Dermis blood vessel endothelial cell (primary cell): ENCODE measurements at regions not wholly inside any gene's neighbourhood (a gene's known extent, or its start where the extent isn't known, plus 50 kb on each side); places are given as distances from the start of the nearest gene placed in this dataset.
A peak's percentile ranks its signal among the peaks of the same experiment; 100 is the strongest.

Source experiments
- DNase-seq: peaks from one replicate; pipeline ENCODE4 v3.0.0; 2010

DNA sequence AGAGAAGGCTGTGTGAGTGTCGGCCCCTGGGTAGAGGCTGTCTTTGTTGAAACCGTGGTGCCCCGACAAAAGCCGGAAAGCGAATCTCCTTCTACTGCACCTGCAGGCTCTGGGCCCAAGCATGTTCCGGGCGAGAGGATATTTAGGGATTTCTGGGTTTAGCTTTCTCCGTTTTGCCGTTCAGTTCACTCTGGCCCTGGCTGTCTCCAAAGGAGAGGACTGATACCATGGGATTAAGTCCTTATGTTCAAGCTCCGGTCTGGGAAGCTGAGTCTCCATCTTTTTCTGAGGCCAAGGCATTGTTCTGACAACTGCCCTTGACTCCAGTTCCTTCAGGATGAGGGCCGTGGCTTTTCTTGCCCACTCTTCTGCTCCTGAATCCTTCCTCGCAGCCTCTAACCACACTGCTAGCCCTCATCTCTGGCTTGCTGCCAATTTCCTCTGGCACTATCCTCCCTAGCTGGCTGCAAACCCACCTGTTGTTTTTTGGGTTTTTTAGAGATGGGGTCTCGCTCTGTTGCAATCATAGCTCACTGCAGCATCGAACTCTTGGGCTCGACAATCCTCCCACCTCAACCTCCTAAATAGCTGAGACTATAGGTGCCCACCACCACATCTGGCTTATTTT, 206.8 kb downstream of the SKIDA1 start:
- peak; percentile 57 for DNase-seq

DNA sequence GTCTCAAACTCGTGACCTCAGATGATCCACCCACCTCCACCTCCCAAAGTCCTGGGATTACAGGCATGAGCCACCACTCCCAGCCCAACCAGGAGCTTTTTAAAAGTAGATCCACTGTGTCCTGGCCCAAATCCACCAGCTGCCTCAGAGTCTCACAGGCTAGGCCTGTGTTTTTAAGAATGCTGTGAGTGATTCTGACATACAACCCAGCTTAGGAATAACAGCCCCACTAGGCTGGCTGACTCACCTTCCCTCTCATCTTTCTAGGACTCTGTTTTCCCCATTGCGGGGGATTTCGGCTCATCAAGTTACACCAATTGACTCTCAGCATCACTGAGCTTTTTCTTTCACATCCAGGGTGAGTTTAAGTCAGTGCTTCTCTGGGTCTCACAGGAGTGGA, 207.6 kb downstream of the SKIDA1 start:
- peak; percentile 27 for DNase-seq

DNA sequence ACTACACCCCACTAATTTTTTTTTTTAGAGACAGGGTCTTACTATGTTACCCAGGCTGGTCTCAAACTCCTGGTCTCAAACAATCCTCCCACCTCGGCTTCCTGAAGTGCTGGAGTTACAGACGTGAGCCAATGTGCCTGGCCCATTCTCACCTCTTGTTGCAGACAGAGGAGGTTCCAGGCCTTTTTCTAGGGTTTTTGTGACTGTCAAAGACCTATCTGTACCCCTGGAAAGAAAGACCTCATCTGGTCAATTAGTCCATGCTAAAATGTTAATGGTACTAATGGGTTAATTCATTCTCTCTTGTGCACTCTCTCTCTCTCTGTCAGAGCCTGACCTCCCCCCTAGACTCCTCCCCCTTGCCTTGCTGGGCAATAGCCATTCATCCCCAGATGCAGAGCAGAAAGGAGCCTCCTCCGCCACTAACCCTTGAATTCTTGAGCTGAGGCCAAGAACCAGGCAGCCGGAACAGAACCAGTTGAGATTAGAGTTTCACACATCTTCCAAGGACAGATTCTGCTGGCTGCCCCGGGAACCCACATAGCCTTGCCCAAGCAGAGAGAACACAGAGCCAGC, 209.7 kb downstream of the SKIDA1 start:
- peak; percentile 90 for DNase-seq

DNA sequence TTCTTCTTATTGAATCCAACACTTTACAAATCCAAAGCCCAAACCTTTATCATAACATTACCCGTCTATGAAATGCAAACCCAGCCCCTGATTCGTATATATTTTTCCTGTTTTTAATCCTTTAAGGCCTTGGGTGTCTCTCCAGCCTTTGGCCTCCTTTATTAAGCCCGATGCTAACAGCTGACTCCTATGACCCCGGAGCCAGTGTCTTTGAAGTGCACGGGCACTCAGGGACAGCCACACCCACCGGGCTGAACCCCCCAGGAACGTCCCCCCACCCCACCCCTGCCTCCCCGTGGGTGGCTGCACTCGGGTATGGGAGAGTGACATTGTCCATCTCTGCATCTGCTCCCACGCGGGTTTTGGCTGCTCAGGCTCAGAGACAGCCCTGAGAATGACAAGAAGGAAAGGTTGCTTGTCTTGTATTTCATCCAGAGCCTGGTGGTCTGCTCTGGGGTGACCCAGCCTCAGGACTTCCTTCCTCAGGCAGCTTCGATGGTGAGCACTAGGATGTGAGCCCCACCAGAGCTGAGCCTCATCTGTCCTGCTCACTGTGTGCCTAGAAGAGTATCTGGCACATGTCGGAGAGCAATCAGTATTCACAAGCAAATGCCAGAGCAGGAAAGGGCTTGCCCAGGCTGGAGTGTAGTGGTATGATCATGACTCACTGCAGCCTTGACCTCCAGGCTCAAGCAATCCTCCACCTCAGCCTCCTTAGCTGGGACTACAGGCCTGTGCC, 210.4 kb downstream of the SKIDA1 start:
- peak; percentile 75 for DNase-seq

DNA sequence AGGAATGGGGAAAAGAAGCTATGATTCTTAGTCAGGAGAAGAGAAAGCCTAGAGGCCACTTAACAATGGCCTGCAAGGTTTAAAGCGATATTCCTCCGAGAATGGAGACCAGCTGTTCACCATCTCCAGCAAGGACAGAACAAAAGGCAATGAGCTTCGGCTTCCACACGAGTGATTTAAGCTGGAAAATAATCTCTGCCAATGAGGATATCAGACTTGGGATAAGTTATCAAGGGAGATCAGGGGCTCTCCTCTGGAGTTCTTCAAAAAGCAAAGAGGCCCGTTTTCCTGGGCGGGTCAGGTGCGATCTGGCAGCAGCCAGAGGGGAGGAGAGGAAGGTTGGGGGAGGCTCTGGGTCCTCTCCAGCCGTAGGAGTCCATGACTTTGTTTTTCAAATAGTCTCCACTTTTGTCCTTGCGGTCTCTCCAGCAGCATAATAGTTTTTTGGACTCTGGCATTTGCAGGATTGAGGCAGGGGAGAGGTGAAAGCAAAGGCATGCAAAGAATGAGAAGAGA, 211.3 kb downstream of the SKIDA1 start:
- peak; percentile 42 for DNase-seq

DNA sequence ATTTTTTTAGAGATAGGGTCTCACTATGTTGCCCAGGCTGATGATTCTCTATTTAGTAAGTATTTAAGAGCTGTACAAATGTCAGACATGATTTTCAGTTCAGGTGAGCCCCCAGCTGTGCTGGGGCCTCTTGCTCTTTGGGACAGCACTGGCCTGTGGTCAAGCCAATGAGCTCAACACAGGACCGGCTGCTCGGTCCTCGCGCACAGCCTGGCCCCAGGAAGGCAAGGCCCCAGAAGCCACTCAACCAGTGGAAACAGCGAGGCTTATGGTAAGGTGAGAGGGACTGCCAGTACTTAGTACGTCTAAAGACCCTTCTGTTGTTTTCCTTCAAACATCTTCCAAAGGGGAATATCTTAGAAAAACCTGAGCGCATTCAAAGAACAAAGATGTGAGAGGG, 211.8 kb downstream of the SKIDA1 start:
- no peak for DNase-seq

DNA sequence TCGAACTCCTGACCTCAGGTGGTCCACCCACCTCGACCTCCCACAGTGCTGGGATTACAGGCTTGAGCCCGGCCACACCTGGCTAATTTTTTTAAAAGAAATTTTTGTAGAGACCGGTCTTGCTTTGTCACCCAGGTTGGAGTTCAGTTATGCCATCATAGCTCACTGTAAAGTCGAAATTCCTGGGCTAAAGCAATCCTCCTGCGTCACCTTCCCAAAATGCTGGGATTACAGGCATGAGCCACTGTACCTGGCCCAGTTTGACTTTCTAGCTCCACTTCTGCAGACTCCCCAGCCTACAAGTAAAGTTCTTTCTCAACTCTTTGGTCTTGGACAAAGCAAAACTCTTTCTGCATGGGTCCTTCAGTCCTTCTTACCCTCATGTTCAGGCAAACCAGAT, 214.1 kb downstream of the SKIDA1 start:
- no peak for DNase-seq

DNA sequence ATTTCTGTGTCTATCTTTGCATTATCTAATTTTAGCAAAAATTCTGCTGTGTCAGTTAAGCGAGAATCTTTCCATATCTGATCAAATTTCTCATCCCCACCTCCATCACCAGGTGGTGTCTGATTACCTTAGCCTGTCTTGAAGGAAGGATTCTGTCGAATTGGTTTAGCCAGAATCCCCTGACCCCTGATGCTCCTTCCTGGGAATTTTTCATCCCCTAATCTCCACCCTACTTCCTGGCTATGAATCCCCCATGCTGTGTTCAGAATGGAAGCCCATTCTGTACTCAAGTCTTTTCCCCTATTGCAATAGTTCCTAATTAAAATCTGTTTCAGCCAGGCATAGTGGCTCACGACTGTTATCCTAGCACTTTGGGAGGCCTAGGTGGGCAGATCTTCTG, 216.1 kb downstream of the SKIDA1 start:
- DNase-seq, result no peak

DNA sequence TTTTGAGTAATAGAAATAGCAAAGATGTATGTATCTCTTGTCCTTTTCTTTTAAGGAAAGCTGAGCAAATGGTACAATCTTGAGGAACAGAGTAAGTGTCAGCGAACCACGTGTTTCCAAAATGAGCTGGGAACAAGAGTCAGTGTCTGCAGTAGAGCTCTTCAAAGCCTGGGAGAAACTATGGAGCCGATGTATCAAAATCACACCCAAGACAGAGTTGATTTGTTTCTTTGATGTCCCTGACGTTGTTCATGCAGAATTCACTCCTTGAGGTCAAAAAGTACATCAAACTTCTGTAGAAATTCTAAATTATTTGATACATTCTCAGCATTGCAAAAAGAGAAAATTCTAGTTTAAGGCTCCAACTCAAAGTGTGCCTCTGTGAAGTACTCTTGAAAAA, 216.5 kb downstream of the SKIDA1 start:
- no peak for DNase-seq

DNA sequence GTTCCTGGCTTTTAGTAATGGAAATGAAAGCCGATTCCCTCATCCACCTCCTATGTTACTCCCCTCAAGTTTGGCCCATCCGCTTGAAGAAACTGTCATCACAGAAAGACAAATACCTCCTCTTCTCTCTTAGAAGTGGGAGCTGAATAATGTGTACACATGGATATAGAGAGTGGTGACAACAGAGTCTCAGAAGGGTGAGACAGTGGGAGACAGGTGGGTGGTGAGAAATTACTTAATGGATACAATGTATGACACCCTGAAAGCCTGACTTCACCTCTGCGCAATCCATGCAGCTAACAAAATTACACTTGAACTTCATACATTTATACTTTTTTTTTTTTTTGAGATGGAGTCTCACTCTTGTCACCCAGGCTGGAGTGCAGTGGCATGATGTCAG, 217.5 kb downstream of the SKIDA1 start:
- no peak for DNase-seq

DNA sequence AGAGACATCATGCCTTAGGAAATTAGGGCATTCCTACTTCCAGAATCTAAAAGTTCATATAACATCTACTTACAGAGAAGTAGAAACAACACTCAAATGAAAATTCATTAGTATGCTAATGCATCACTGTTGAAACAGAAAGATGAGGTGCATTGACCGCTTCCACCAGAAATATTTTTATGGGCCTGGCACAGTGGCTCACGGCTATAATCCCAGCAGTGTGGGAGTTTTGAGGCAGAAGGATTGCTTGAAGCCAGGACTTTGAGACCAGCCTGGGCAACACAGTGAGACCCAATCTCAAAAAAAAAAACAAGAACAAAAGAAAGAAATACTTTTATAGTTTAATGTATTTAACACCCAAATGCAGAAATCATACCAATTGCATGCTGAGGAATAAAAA, 220.9 kb downstream of the SKIDA1 start:
- no peak for DNase-seq

DNA sequence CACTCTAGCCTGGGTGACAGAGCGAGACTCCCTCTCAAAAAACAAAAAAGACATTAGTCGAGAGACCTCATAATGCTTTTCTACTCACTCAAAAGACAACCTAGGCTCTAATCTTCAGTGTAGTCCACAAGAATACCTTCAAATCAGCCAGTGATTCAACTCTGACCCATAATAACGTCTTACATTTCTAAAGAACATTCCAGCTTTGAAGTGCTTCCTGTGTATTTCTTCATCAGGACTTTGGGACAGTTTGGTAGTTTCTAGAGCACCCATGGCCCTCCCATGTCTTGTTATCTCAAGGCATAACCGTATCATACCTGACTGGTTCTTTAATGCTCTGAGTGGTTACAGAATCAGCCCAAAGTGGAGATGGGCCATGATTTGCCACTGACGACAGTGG, 221.3 kb downstream of the SKIDA1 start:
- peak; percentile 33 for DNase-seq

DNA sequence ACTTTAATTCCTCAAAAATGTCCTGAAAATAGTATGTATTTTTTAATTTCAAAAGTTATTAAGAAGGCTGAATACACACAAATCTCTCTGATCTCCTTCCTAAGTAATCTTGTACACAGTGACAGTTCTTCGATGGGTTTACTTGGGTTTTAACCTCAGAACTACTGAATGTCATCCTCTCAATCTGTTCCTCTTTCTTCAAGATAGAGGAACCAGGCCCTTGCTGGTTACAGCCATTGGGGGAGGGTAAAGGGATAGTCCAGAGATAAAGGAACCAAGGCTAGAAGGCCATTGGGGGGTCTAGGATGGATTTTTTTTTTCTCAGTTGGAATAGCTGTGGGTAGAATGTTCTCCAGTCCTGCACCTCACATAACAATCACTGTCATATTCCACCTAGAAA, 224.9 kb downstream of the SKIDA1 start:
- DNase-seq, result no peak

DNA sequence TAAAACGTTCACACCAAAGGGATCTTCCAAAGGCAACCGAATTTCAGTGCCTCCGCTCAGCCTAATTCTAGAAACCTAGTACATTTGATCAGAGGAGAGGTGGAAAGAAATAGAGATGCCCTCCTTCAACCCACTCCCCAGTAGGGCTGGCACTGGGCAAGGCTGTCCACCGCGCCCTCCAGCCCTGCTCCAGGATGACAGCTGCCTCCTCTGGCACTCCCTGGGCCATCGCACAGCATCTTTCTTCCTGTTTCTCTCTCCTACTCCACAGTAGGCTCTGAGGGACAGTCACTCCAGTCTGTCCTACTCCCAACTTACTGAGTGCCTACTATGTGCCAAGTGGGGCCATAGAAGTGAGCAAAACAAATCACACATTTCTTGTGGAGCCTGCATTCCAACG, 226.2 kb downstream of the SKIDA1 start:
- no peak for DNase-seq

DNA sequence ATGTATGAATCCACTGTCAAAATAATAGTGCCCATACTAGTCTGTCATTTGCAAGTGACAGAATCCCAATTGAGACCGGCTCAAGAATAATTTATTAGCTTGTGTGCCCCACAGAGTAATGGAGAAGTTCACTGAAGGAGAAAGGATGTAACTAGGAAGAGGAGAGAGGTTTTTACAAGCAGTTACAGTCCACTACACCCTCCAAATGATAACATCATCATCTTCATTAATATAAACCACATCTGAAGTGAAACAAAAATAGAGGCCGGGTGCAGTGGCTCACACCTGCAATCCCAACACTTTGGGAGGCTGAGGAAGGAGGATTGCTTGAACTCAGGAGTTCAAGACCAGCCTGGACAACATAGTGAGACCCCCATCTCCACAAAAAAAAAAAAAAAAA, 226.8 kb downstream of the SKIDA1 start:
- no peak for DNase-seq

DNA sequence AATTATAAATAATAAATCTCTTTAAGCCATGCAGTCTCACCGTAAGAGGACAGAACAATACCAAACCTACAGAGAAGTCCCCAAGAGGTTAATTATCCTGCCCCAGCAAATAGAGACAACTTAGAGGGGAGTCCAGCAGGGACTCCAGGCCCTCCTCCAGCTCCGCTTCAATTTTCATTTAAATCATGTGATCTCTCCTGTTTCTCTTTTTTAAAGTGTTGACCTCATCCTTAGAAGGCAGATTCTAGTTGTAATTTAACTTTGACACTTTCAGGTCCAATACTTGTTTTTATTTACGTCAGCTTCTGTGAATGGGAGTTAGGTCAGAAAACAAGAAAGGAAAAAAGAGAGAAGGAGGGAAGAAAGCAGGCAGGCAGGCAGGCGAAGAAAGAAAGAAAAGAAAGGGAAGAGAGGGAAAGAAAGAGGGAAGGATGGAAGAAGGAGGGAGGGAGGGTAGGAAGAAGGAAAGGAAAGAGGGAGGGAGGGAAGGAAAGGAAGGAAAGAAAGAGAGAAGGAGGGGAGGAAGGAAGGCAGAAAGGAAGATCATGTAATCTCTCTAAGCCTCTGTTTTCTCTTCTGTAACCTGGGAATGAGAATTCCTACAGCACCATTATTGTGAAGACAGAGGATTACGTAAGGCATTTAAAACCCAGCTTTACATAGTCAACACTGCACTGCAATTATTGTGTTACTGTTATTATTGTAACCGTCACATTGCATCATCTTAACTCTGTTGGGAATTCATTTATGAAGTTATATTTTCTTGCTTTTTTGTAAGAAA, 227.7 kb downstream of the SKIDA1 start:
- DNase-seq, result no peak

DNA sequence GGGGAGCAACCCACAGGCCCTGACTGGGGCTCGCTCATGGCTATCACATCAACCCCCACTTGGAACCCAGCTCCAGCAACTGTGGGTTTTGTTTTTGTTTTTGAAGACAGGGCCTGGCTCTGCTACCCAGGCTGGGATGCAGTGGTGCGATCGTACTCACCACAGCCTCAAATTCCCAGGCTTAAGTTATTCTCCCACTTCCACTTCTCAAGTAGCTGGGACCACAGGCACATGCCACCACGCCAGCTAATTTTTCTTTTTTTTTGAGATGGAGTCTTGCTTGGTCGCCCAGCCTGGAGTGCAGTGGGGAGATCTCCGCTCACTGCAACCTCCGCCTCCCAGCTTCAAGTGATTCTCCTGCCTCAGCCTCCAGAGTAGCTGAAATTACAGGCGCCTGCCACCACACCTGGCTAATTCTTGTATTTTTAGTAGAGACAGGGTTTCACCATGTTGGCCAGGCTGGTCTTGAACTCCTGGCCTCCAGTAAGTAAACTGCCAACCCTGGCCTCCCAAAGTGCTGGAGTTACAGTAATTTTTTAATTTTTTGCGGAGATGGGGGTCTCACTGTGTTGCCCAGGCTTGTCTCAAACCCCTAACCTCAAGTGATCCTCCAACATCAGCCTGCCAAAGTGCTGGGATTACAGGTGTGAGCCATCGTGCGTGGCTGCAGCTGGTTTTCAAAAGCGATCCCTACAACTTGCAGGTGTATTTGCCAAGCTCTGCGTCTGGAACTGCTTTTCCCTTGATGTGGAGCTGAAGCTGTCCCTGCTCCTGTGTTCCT, 228.7 kb downstream of the SKIDA1 start:
- no peak for DNase-seq

DNA sequence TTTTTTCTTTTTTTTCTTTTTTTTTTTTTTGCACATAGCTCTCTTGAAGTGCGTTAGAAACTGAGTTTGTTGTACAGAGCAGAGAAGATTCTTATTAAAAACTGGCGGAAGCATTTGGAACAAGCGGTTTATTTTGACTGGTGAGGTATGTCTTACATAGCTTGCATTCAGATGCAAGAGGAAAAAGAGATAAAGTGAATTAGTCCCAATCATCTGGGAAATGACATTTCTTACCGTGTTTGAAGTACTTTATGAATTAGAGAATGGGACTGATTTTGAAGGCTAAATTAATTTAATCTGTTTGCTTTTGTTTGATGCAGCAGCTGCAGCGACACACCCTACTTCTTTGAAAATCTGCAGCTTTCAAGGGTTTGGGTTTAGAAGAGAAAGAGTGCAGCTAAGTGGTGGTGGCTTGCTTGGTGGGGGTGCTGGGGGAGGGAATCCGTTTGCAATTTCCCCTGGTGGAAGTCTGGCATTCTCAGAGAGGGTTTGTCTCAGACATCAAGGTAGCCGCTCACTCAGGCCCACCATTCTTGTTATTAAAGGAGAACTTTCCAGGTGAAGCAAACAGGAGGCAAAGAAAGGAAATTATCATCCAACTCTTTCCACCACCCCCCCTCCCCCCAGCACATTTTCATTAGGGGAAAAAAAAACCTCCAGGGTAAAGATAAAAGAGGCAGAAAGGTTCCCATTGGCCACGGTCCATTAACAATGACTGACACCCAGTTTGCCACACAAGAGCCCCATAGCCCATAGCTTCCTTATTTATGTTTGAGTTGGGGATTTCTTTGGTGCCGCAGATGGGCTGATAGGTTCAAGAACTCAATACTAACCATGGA, 231.7 kb downstream of the SKIDA1 start:
- DNase-seq, result peak; percentile 38

DNA sequence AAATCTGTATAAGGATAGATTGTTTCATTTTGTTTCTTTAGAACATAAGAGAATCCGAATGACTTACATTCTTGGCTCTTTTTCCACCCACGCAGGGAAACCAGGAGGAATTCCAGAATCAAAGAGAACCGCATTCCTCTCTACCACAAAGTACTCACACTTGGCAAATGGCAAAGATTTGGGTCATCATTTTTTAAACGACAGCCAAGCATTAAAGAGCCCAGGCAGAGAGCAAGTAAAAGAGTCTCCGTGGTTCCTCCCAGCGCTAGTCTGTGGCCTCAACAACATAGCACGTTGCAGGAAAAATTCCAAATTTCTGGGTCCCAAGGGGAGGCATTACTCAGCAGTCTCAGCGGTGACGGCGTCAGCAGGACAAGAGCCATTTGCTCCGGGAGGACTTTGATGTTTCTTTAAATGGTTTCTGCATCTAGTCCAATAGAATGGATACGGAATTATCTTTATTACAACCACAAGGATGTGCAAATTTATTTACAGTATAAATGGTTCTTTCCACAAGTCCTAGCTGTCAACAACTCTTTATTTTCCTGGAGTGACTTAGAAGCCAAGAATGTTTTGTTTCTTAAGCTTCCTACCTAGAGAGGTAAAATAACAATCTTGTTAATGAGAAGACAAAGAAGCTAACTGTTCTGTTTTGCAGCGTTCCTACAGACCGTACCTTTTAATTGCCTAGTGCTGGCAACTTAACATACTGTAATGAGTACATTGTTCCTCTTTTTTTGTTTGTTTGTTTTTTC, 232.5 kb downstream of the SKIDA1 start:
- DNase-seq, result peak; percentile 90

DNA sequence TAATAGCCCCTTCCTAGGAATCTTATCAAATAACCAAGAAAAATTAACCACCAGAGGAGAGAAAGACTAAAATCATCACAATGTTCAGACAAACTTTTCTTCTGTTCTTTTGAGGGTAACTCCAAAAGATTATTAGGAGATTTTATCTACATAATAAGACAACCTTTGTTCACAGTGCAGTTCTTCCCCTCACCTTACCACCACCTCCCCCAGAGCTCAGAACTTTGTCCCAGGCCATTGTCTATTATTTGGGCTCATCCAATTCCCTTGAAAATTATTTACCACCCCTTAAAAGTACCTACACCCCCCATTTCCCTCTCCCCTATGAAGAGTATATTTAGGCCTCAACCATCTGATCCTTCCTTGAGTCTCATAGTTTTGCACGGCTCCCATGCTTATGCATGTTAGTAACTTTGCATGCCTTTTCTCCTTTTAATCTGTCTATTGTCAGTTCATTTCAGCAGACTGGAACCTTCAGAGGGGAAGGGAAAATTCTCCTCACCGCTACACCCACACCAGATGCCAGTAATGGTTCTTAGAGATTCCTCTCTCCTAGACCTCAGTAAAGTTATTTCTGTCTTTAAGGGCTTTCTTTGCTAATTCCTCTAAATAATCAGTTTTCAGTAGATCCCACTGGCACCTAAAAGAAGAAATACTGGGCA, 234.9 kb downstream of the SKIDA1 start:
- DNase-seq, result no peak
